NCI-H1417 treated with DMSO at 0.1 percent for 48 hours (cell line): ENCODE measurements at regions not wholly inside any gene's neighbourhood (a gene's known extent, or its start where the extent isn't known, plus 50 kb on each side); places are given as distances from the start of the nearest gene placed in this dataset.

ENCODE experiments used
- DNase-seq: peaks from one replicate; lab custom pipeline; 2025; lab: John Stamatoyannopoulos, UW

- no peak for DNase-seq
Measured at GRCh38 chr13:61029064-61029463, 386.6 kb downstream of the PCDH20 start.

GRCh38 chr13:61024046-61024445, 391.6 kb downstream of the PCDH20 start:
- no peak for DNase-seq

GRCh38 chr13:61021838-61022237, 393.8 kb downstream of the PCDH20 start:
- DNase-seq, result no peak

- no peak for DNase-seq
Measured at GRCh38 chr13:61013796-61014195, 401.9 kb downstream of the PCDH20 start.

- DNase-seq, result no peak
Measured at GRCh38 chr13:61010358-61010757, 405.3 kb downstream of the PCDH20 start.

GRCh38 chr13:61002686-61003085, 413.0 kb downstream of the PCDH20 start:
- DNase-seq, result no peak

GRCh38 chr13:60990032-60990733, 425.5 kb downstream of the PCDH20 start:
- no peak for DNase-seq

GRCh38 chr13:60986301-60986700, 429.3 kb downstream of the PCDH20 start:
- no peak for DNase-seq

GRCh38 chr13:60981407-60981806, 434.2 kb downstream of the PCDH20 start:
- no peak for DNase-seq

GRCh38 chr13:60976367-60976766, 439.3 kb downstream of the PCDH20 start:
- DNase-seq, result no peak

- DNase-seq, result no peak
Measured at GRCh38 chr13:60974296-60974695, 441.4 kb downstream of the PCDH20 start.

GRCh38 chr13:60973529-60973928, 442.1 kb downstream of the PCDH20 start:
- DNase-seq, result no peak

- DNase-seq, result no peak
Measured at GRCh38 chr13:60970736-60971135, 444.9 kb downstream of the PCDH20 start.

- peak; percentile 40 for DNase-seq
Measured at GRCh38 chr13:60969656-60970055, 446.0 kb downstream of the PCDH20 start.

- no peak for DNase-seq
Measured at GRCh38 chr13:60959427-60959826, 456.2 kb downstream of the PCDH20 start.

GRCh38 chr13:60957816-60958215, 457.8 kb downstream of the PCDH20 start:
- DNase-seq, result no peak

GRCh38 chr13:60945396-60945795, 470.3 kb downstream of the PCDH20 start:
- no peak for DNase-seq

GRCh38 chr13:60944863-60945262, 470.8 kb downstream of the PCDH20 start:
- no peak for DNase-seq

- DNase-seq, result no peak
Measured at GRCh38 chr13:60944016-60944415, 471.6 kb downstream of the PCDH20 start.

- no peak for DNase-seq
Measured at GRCh38 chr13:60936281-60936680, 479.4 kb downstream of the PCDH20 start.

GRCh38 chr13:60933638-60934037, 482.0 kb downstream of the PCDH20 start:
- no peak for DNase-seq

GRCh38 chr13:60931858-60932546, 483.6 kb downstream of the PCDH20 start:
- DNase-seq, result no peak

- DNase-seq, result no peak
Measured at GRCh38 chr13:60925686-60926085, 490.0 kb downstream of the PCDH20 start.

GRCh38 chr13:60924856-60925255, 490.8 kb downstream of the PCDH20 start:
- no peak for DNase-seq
